ENCODE measurements at regions not wholly inside any gene's neighbourhood (a gene's known extent, or its start where the extent isn't known, plus 50 kb on each side); places are given as distances from the start of the nearest gene placed in this dataset.

DNA sequence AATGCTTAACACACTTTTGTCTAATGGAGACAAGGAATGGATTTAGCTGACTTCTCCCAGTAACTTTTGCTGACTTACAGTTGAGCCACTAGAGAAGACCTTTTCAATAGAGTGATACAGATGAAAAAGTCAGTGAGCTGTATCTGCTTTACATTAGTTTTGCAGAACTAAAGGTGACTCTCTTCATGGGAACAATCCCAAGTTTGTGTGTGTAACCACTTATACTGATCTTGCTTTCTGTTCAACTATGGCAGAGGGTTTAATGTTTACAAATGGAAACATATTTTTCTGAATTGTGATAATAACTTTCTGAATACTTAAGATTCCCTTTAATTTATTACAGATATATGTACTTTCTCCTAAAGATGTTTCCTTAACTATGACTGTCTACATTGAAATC lies 182.6 kb upstream of the PUDP start:
- CTCF ChIA-PET, result no interaction called here
- no peaks in the 10 kb centered on the region for H3K27me3 Mint-ChIP-seq

DNA sequence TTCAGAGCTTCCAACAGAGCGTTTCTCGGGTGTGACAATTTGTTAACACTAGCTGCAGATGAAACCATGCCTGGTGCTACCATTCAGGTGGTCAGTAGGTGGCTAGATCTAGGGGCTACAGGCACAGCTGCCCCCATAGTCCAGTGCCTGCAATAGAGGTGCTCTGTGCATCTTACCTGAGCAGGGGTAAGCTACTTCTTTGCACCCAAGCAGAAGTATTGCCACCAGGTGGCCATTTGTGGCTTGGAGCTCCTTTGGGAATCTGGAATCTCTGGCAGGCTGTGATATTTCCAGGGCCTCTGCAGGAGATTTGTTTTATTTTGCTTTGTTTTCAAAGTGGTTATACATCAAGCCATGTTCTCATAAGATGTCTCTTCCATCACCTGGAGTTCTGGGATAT lies 170.7 kb upstream of the PUDP start:
- H3K4me3 Mint-ChIP-seq, result no peak overlapping the region
- Histone ChIP-seq H3K36me3 (replicated peaks in 1 of 2; ENCODE audit: control extremely low read depth in 1 of 2, control insufficient read depth in 1 of 2, extremely low read depth in 1 of 2, insufficient read depth in 2 of 2, low read length in 1 of 2) (no peaks in the 10 kb centered on the region), H3K4me3 (ENCODE audit: control extremely low read depth in 1 of 5, extremely low read depth in 1 of 5, insufficient read depth in 1 of 5, low read depth in 2 of 5, low read length in 4 of 5) (no peak overlapping the region), H3K79me2 (ENCODE audit: control insufficient read depth, insufficient read depth, low read length) (no peaks in the 10 kb centered on the region), H3K27ac (ENCODE audit: low read length in 2 of 2) (no peak overlapping the region), H3K4me2 (replicated peaks; ENCODE audit: low read depth, low read length, poor library complexity, severe bottlenecking) (no peak overlapping the region), H4K20me1 (ENCODE audit: control insufficient read depth, insufficient read depth, low read length, poor library complexity, severe bottlenecking) (no peaks in the 10 kb centered on the region), H3K9me3 (ENCODE audit: control extremely low read depth in 1 of 3, control insufficient read depth in 2 of 3, insufficient read depth in 1 of 3, low read length in 2 of 3) (no peaks in the 10 kb centered on the region), H3K27me3 (replicated peaks in 1 of 4; ENCODE audit: control extremely low read depth in 1 of 4, control insufficient read depth in 3 of 4, insufficient read depth in 4 of 4, low read length in 3 of 4) (no peaks in the 10 kb centered on the region), H3K9ac (ENCODE audit: low read length) (no peak overlapping the region), H2AFZ (ENCODE audit: insufficient read depth, low read depth, low read length, poor library complexity, severe bottlenecking) (no peak overlapping the region), H3K4me1 (ENCODE audit: control insufficient read depth in 2 of 2, insufficient read depth in 2 of 2, low read length in 2 of 2) (no peaks in the 10 kb centered on the region)
- intact Hi-C loops (cut with micrococcal nuclease), result no loop called here
- ATAC-seq (ENCODE audit: low read depth) (no peak), DNase-seq (no peak)
- no peaks in the 10 kb centered on the region for H3K4me1 Mint-ChIP-seq
- ChIA-PET POLR2A (no interaction called here), CTCF (no interaction called here)
- no peak overlapping the region for H3K27ac Mint-ChIP-seq
- TF ChIP-seq, protein P1, sequence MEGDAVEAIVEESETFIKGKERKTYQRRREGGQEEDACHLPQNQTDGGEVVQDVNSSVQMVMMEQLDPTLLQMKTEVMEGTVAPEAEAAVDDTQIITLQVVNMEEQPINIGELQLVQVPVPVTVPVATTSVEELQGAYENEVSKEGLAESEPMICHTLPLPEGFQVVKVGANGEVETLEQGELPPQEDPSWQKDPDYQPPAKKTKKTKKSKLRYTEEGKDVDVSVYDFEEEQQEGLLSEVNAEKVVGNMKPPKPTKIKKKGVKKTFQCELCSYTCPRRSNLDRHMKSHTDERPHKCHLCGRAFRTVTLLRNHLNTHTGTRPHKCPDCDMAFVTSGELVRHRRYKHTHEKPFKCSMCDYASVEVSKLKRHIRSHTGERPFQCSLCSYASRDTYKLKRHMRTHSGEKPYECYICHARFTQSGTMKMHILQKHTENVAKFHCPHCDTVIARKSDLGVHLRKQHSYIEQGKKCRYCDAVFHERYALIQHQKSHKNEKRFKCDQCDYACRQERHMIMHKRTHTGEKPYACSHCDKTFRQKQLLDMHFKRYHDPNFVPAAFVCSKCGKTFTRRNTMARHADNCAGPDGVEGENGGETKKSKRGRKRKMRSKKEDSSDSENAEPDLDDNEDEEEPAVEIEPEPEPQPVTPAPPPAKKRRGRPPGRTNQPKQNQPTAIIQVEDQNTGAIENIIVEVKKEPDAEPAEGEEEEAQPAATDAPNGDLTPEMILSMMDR (IDR thresholded peaks at IDR 0.05), result no peak
- no peak for TF ChIP-seq EZH2 (IDR thresholded peaks at IDR 0.05; ENCODE audit: borderline replicate concordance, insufficient read depth, low read depth, low read length, poor library complexity, severe bottlenecking)
- WGBS (ENCODE audit: insufficient coverage), result 100% methylated on average over 2 of the region's 2 CpGs
- no peaks in the 10 kb centered on the region for H3K27me3 Mint-ChIP-seq
- no peaks in the 10 kb centered on the region for H3K9me3 Mint-ChIP-seq (ENCODE audit: insufficient read depth)

More for the DNA sequence above, 182.6 kb upstream of the PUDP start:
- no peak for DNase-seq
- Histone ChIP-seq H3K79me2 (ENCODE audit: control insufficient read depth, insufficient read depth, low read length) (no peaks in the 10 kb centered on the region), H3K9ac (ENCODE audit: low read length) (no peak overlapping the region), H3K4me1 (ENCODE audit: control insufficient read depth in 2 of 2, insufficient read depth in 2 of 2, low read length in 2 of 2) (no peaks in the 10 kb centered on the region), H3K4me2 (replicated peaks; ENCODE audit: low read depth, low read length, poor library complexity, severe bottlenecking) (no peak overlapping the region), H3K27me3 (replicated peaks in 1 of 4; ENCODE audit: control extremely low read depth in 1 of 4, control insufficient read depth in 3 of 4, insufficient read depth in 4 of 4, low read length in 3 of 4) (no peaks in the 10 kb centered on the region), H3K27ac (ENCODE audit: low read length in 2 of 2) (no peak overlapping the region), H4K20me1 (ENCODE audit: control insufficient read depth, insufficient read depth, low read length, poor library complexity, severe bottlenecking) (no peaks in the 10 kb centered on the region), H3K4me3 (ENCODE audit: control extremely low read depth in 1 of 5, extremely low read depth in 1 of 5, insufficient read depth in 1 of 5, low read depth in 2 of 5, low read length in 4 of 5) (no peak overlapping the region), H3K9me3 (ENCODE audit: control extremely low read depth in 1 of 3, control insufficient read depth in 2 of 3, insufficient read depth in 1 of 3, low read length in 2 of 3) (peaks cover 0 to 8% (median 0%) of the 10 kb centered on the region in 3 donors), H3K36me3 (replicated peaks in 1 of 2; ENCODE audit: control extremely low read depth in 1 of 2, control insufficient read depth in 1 of 2, extremely low read depth in 1 of 2, insufficient read depth in 2 of 2, low read length in 1 of 2) (peaks cover 0 to 8% of the 10 kb centered on the region in 2 experiments), H2AFZ (ENCODE audit: insufficient read depth, low read depth, low read length, poor library complexity, severe bottlenecking) (no peak overlapping the region)
- intact Hi-C loops (cut with micrococcal nuclease), result no loop called here
- Mint-ChIP-seq H3K27ac (no peak overlapping the region), H3K4me1 (no peaks in the 10 kb centered on the region), H3K4me3 (no peak overlapping the region), H3K9me3 (ENCODE audit: insufficient read depth) (no peaks in the 10 kb centered on the region)
- no peak for ATAC-seq (ENCODE audit: low read depth)
- TF ChIP-seq EZH2 (IDR thresholded peaks at IDR 0.05; ENCODE audit: borderline replicate concordance, insufficient read depth, low read depth, low read length, poor library complexity, severe bottlenecking), result no peak
- TF ChIP-seq, protein P1 (IDR thresholded peaks at IDR 0.05), result no peak
- POLR2A ChIA-PET, result no interaction called here

All from B cell (primary cell).